ENCODE measurements at regions not wholly inside any gene's neighbourhood (a gene's known extent, or its start where the extent isn't known, plus 50 kb on each side); places are given as distances from the start of the nearest gene placed in this dataset.

- TF ChIP-seq RARB (CRISPR knock-in tag; IDR thresholded peaks at IDR 0.05): no peak
- no peak for TF ChIP-seq ESRRG (CRISPR knock-in tag; IDR thresholded peaks at IDR 0.05)
- TF ChIP-seq ZNF70 (CRISPR knock-in tag; IDR thresholded peaks at IDR 0.05): no peak
- no peak for TF ChIP-seq CREB5 (CRISPR knock-in tag; IDR thresholded peaks at IDR 0.05; ENCODE audit: low read depth)
- no peak for TF ChIP-seq OSR1 (CRISPR knock-in tag; IDR thresholded peaks at IDR 0.05)
- no peak for TF ChIP-seq ZC3H10 (CRISPR knock-in tag; IDR thresholded peaks at IDR 0.05)
- TF ChIP-seq TSHZ2 (CRISPR knock-in tag; IDR thresholded peaks at IDR 0.05): no peak
- TF ChIP-seq TCF4 (CRISPR knock-in tag; IDR thresholded peaks at IDR 0.05; ENCODE audit: borderline replicate concordance): no peak
- TF ChIP-seq ZFP30 (CRISPR knock-in tag; IDR thresholded peaks at IDR 0.05): no peak
- no peak for TF ChIP-seq PATZ1 (CRISPR knock-in tag; IDR thresholded peaks at IDR 0.05; ENCODE audit: borderline replicate concordance)
- no peak for TF ChIP-seq PPARA (CRISPR knock-in tag; IDR thresholded peaks at IDR 0.05; ENCODE audit: borderline replicate concordance)
- TF ChIP-seq GLIS3 (CRISPR knock-in tag; IDR thresholded peaks at IDR 0.05): no peak
- TF ChIP-seq ZNF8 (CRISPR knock-in tag; IDR thresholded peaks at IDR 0.05): no peak
- TF ChIP-seq TOX (CRISPR knock-in tag; IDR thresholded peaks at IDR 0.05; ENCODE audit: borderline replicate concordance): no peak
- TF ChIP-seq ARNTL (CRISPR knock-in tag; IDR thresholded peaks at IDR 0.05; ENCODE audit: borderline replicate concordance, low read depth): no peak
- no peak for ATAC-seq
Observed at GRCh38 chr4:57777876-57778275, 667.7 kb upstream of the IGFBP7 start.

- TF ChIP-seq ARNTL (CRISPR knock-in tag; IDR thresholded peaks at IDR 0.05; ENCODE audit: borderline replicate concordance, low read depth) (no peak), ZC3H10 (CRISPR knock-in tag; IDR thresholded peaks at IDR 0.05) (no peak), ESRRG (CRISPR knock-in tag; IDR thresholded peaks at IDR 0.05) (no peak)
- ATAC-seq: no peak
Observed at GRCh38 chr4:57774681-57775080, 664.5 kb upstream of the IGFBP7 start.

GRCh38 chr4:57774171-57774570 is 664.0 kb upstream of the IGFBP7 start:
- TF ChIP-seq ARNTL (CRISPR knock-in tag; IDR thresholded peaks at IDR 0.05; ENCODE audit: borderline replicate concordance, low read depth) (no peak), OSR1 (CRISPR knock-in tag; IDR thresholded peaks at IDR 0.05) (no peak), ZFP3 (CRISPR knock-in tag; IDR thresholded peaks at IDR 0.05) (no peak), PPARA (CRISPR knock-in tag; IDR thresholded peaks at IDR 0.05; ENCODE audit: borderline replicate concordance) (no peak), ZNF70 (CRISPR knock-in tag; IDR thresholded peaks at IDR 0.05) (no peak), ESRRG (CRISPR knock-in tag; IDR thresholded peaks at IDR 0.05) (no peak), CREB5 (CRISPR knock-in tag; IDR thresholded peaks at IDR 0.05; ENCODE audit: low read depth) (no peak), POU6F1 (CRISPR knock-in tag; IDR thresholded peaks at IDR 0.05; ENCODE audit: borderline replicate concordance, low read depth) (no peak), ZC3H10 (CRISPR knock-in tag; IDR thresholded peaks at IDR 0.05) (no peak), ZNF8 (CRISPR knock-in tag; IDR thresholded peaks at IDR 0.05) (no peak), BACH2 (CRISPR knock-in tag; IDR thresholded peaks at IDR 0.05; ENCODE audit: borderline replicate concordance) (no peak)
- no peak for ATAC-seq

- TF ChIP-seq SNAI2 (CRISPR knock-in tag; IDR thresholded peaks at IDR 0.05) (no peak), TCF4 (CRISPR knock-in tag; IDR thresholded peaks at IDR 0.05; ENCODE audit: borderline replicate concordance) (no peak), PATZ1 (CRISPR knock-in tag; IDR thresholded peaks at IDR 0.05; ENCODE audit: borderline replicate concordance) (no peak), ZNF70 (CRISPR knock-in tag; IDR thresholded peaks at IDR 0.05) (no peak), OSR1 (CRISPR knock-in tag; IDR thresholded peaks at IDR 0.05) (no peak), PPARA (CRISPR knock-in tag; IDR thresholded peaks at IDR 0.05; ENCODE audit: borderline replicate concordance) (no peak), CSRNP3 (CRISPR knock-in tag; IDR thresholded peaks at IDR 0.05) (no peak), ARNTL (CRISPR knock-in tag; IDR thresholded peaks at IDR 0.05; ENCODE audit: borderline replicate concordance, low read depth) (no peak), ZNF8 (CRISPR knock-in tag; IDR thresholded peaks at IDR 0.05) (no peak), BACH2 (CRISPR knock-in tag; IDR thresholded peaks at IDR 0.05; ENCODE audit: borderline replicate concordance) (no peak), TOX (CRISPR knock-in tag; IDR thresholded peaks at IDR 0.05; ENCODE audit: borderline replicate concordance) (no peak), CSDC2 (CRISPR knock-in tag; IDR thresholded peaks at IDR 0.05) (no peak)
Observed at GRCh38 chr4:57766341-57766740, 656.2 kb upstream of the IGFBP7 start.

More at GRCh38 chr4:57766341-57766740, 656.2 kb upstream of the IGFBP7 start:
- no peak for ATAC-seq

All from SK-N-SH treated with all-trans-retinoic acid at 6 μM for 48 hours (cell line).